PFSK-1 (cell line): ENCODE measurements at regions not wholly inside any gene's neighbourhood (a gene's known extent, or its start where the extent isn't known, plus 50 kb on each side); places are given as distances from the start of the nearest gene placed in this dataset.

ENCODE experiments used
- SIN3A ChIP-seq: IDR thresholded peaks from 2 replicates; pipeline ENCODE4 v1.6.1; 2012; ENCODE audit warnings: mild to moderate bottlenecking, low read length, moderate library complexity, borderline replicate concordance; ENCODE audit not compliant: insufficient read depth
- TF ChIP-seq, protein P1 (sequence below), 2 experiments: IDR thresholded peaks; 2 replicates each; pipeline versions ENCODE4 v1.6.1 to v1.8.0; 2011 to 2012; ENCODE audit warnings: low read depth in 2 of 2, low read length in 2 of 2, control low read depth in 1 of 2, inconsistent platforms in 1 of 2, mild to moderate bottlenecking in 1 of 2, moderate library complexity in 1 of 2; ENCODE audit not compliant: insufficient read depth in 1 of 2

DNA sequence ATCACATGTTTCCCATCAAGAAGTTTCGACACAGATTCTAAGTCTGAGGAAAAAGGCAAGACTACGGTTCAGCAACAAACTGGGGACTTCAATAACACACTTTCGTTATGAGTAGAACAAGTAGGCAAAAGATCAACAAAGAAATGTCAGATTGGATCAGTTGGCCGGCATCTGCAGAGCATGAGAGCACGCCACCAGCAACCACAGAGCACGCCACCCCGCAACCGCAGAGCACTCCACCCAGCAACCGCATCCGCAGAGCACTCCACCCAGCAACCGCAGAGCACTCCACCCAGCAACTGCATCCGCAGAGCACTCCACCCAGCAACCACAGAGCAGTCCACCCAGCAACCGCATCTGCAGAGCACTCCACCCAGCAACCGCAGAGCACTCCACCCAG, 89.7 kb upstream of the FAM20C start:
- TF ChIP-seq, protein P1, sequence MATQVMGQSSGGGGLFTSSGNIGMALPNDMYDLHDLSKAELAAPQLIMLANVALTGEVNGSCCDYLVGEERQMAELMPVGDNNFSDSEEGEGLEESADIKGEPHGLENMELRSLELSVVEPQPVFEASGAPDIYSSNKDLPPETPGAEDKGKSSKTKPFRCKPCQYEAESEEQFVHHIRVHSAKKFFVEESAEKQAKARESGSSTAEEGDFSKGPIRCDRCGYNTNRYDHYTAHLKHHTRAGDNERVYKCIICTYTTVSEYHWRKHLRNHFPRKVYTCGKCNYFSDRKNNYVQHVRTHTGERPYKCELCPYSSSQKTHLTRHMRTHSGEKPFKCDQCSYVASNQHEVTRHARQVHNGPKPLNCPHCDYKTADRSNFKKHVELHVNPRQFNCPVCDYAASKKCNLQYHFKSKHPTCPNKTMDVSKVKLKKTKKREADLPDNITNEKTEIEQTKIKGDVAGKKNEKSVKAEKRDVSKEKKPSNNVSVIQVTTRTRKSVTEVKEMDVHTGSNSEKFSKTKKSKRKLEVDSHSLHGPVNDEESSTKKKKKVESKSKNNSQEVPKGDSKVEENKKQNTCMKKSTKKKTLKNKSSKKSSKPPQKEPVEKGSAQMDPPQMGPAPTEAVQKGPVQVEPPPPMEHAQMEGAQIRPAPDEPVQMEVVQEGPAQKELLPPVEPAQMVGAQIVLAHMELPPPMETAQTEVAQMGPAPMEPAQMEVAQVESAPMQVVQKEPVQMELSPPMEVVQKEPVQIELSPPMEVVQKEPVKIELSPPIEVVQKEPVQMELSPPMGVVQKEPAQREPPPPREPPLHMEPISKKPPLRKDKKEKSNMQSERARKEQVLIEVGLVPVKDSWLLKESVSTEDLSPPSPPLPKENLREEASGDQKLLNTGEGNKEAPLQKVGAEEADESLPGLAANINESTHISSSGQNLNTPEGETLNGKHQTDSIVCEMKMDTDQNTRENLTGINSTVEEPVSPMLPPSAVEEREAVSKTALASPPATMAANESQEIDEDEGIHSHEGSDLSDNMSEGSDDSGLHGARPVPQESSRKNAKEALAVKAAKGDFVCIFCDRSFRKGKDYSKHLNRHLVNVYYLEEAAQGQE (IDR thresholded peaks at IDR 0.05; ENCODE audit: insufficient read depth in 1 of 2, low read depth in 2 of 2, low read length in 2 of 2) = no peak
- TF ChIP-seq SIN3A = no peak
